MM.1S (cell line): ENCODE measurements at regions not wholly inside any gene's neighbourhood (a gene's known extent, or its start where the extent isn't known, plus 50 kb on each side); places are given as distances from the start of the nearest gene placed in this dataset.

ENCODE experiments used
- CTCF ChIP-seq: fragments of 300-600 bp; sonication (generic); IDR thresholded peaks from 2 replicates; pipeline ENCODE4 v1.5.1; 2016; ENCODE audit warnings: antibody characterized with exemption, low read length, mixed read lengths
- EZH2phosphoT487 ChIP-seq: fragments of 300-600 bp; sonication (generic); IDR thresholded peaks from 2 replicates; pipeline ENCODE4 v1.6.1; 2018; ENCODE audit warnings: antibody characterized with exemption, low read length

DNA sequence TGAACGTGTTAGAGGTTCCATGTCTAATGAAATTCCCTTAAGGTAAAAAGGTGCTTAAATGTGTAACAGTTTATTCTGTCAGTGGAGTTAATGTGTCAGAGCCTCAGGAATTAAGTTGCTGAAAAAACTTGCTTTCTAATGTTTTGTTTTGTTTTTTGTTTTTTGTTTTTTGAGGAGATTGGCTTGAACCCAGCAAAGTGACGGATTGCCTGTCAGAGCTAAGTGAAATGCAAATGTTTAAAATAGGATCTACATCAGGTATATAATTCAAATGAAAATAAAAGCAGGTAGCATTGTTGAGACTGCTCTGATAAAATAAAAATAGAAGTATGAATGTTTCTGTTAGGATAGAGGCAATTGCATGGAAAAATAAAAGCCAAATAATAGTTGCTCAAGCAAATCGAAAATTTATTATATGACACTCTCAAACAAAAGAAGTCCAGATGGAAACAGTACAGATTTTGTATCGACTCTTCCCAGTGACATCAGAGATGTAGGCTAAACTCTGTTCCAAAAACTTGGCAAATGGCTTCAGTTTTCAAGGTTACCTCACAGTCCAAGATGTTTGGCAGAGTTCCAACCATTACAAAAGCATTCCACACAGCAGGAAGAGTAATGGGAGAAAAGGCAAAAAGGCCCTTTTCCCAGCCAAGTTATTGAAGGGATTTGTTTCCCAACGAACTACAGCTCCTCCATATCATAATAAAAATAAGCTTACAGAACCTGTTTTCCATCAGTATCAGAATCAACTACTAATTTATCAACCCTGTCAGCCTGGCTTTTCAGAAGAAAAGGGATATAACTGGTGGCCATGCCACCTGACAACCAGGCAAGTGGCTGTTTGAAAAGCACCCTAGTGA, 291.0 kb downstream of the TBL1XR1 start:
- no peak for TF ChIP-seq CTCF
- no peak for TF ChIP-seq EZH2phosphoT487
